ENCODE measurements at regions not wholly inside any gene's neighbourhood (a gene's known extent, or its start where the extent isn't known, plus 50 kb on each side); places are given as distances from the start of the nearest gene placed in this dataset.
A peak's percentile ranks its signal among the peaks of the same experiment; 100 is the strongest.

DNA sequence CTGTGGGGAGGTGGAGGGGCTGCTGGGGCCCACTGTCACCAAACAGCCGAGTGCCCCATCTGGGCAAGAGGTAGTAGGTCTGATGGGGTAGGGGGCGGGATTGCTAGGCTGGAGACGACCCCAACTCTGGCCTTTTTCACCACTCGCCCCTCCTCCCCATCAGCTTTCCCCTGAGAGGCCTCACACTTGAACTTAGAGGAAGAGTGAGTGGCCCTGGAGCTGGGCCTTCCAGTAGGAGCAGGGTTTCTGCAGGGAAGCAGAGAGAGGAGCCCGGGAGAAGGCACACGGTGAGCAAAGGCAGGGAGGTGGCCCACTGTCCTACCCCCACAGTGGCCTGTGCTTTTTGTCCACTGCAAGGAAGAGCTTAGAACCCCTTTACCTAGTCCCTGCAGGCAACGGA is 111.9 kb upstream of the WNT4 start:
- TF ChIP-seq, protein P1, sequence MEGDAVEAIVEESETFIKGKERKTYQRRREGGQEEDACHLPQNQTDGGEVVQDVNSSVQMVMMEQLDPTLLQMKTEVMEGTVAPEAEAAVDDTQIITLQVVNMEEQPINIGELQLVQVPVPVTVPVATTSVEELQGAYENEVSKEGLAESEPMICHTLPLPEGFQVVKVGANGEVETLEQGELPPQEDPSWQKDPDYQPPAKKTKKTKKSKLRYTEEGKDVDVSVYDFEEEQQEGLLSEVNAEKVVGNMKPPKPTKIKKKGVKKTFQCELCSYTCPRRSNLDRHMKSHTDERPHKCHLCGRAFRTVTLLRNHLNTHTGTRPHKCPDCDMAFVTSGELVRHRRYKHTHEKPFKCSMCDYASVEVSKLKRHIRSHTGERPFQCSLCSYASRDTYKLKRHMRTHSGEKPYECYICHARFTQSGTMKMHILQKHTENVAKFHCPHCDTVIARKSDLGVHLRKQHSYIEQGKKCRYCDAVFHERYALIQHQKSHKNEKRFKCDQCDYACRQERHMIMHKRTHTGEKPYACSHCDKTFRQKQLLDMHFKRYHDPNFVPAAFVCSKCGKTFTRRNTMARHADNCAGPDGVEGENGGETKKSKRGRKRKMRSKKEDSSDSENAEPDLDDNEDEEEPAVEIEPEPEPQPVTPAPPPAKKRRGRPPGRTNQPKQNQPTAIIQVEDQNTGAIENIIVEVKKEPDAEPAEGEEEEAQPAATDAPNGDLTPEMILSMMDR (IDR thresholded peaks at IDR 0.05; ENCODE audit: insufficient read depth, low read length, severe bottlenecking) = no peak
- FAIRE-seq = no peak
- Histone ChIP-seq H3K27me3 (ENCODE audit: control insufficient read depth, insufficient read depth, low read length) (no peaks in the 10 kb centered on the region), H3K4me3 (ENCODE audit: low read depth, low read length) (no peak overlapping the region), H3K36me3 (ENCODE audit: control insufficient read depth, insufficient read depth, low read length) (no peaks in the 10 kb centered on the region)
- no peak for DNase-seq (ENCODE audit: low read depth)

DNA sequence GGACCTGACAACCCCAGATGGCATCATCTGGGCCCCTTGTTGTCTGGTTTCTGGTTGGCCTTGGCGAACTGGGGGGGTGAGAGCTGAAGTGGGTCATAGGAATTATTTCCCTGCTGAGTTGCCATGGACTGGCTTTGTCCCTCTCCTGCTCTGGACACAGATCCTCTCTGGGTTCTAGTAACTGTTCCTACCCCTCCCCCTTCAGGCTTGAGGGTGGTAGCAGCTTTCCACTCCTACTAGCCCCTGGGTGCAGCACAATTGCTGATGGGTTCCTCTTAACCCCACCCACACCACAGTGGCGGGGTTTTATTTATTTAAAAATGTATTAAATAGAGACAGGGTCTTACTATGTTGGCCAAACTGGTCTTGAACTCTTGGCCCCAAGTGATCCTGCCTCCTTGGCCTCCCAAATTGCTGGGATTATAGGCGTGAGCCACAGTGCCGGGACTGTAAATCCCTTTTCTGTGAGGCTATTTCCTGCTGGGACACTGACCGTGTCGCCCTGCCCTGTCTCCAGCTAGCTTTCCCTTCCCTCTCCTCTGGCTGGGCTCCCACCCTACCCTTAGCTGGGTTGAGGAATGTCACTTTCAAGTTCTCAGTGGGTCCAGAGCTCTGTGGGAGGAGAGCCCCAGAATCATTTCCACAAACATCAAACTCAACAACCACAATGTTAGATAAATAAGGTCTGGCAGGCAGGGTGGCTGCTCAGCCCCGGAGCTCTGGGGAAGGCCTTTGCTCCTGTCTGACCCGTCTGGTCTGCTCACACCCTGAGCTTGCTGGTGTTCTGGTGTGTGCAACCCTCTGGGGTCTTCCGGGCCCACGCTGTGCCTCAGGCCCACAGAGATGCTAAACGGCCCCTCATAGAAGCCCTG is 112.7 kb upstream of the WNT4 start:
- DNase-seq (ENCODE audit: low read depth) (no peak), FAIRE-seq (no peak)
- peaks cover 1% of the 10 kb centered on the region for H3K27me3 ChIP-seq (ENCODE audit: control insufficient read depth, insufficient read depth, low read length)
- no peaks in the 10 kb centered on the region for H3K36me3 ChIP-seq (ENCODE audit: control insufficient read depth, insufficient read depth, low read length)
- TF ChIP-seq, protein P1 (IDR thresholded peaks at IDR 0.05; ENCODE audit: insufficient read depth, low read length, severe bottlenecking) = no peak
- H3K4me3 ChIP-seq (ENCODE audit: low read depth, low read length) = no peak overlapping the region

DNA sequence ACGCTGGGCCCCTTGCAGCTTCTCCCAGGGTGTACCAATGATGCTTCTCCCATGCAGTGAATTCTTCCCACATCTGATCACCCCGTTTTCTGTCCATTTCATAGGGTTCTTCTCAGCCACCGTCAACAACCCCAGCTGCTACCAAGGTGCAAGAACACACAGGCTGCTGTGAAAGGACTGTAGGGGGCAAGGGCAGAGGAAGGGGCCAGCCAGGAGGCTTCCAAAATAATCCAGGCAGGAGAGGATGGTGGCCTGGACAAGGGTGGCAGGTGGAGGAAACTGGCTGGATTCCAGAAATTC is 113.3 kb upstream of the WNT4 start:
- DNase-seq (ENCODE audit: low read depth) = no peak
- no peak for FAIRE-seq
- Histone ChIP-seq H3K4me3 (ENCODE audit: low read depth, low read length) (no peak overlapping the region), H3K36me3 (ENCODE audit: control insufficient read depth, insufficient read depth, low read length) (no peaks in the 10 kb centered on the region), H3K27me3 (ENCODE audit: control insufficient read depth, insufficient read depth, low read length) (peaks cover 2% of the 10 kb centered on the region)
- TF ChIP-seq, protein P1 (IDR thresholded peaks at IDR 0.05; ENCODE audit: insufficient read depth, low read length, severe bottlenecking) = no peak

DNA sequence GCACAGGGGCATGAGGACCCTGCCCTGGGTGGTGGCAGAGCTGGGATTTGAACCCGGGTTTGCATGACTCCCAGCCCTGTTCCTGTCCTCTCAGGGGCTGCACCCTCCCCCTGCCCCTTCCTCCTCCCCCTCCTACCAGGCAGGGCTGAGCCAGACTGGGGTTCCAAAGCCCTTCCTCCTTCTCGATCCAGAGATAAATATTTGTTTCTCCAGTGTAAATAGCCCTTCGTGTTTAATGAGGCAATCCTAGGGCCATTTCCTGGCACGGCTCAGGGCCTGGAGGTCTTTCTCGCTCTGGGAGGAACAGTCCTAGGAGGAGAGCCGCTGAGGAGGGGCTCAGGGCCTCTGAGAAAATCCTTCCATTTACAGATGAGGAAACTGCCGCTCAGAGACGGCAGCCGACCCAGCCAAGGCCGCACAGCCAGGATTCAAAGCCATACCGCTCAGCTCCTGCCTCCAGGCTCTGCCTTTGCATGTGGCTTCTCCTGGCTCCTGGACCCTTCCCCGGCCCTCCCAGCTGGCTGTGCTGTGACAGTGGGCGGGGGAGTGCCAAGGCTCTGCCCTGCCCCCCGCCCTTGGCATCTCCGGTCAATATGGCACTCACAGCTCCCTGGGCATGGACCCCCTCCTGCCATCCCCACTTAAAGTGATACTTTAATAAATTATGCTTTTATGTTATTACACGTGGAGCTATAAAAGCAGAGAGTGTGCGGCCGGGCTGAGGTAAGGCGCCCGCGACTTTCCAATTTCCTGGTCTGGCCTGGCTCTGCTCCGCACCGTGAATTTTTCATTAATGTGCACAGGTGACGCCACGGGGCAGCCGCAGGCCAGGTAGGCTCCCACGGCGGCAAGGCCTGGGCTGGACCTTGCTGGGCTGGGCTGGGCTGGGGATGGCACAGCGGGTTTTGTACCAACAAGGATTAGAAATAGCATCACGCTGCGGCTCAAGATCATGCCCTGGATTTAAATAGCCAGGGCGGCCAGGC is 114.7 kb upstream of the WNT4 start:
- Histone ChIP-seq H3K4me3 (ENCODE audit: low read depth, low read length) (no peak overlapping the region), H3K36me3 (ENCODE audit: control insufficient read depth, insufficient read depth, low read length) (no peaks in the 10 kb centered on the region), H3K27me3 (ENCODE audit: control insufficient read depth, insufficient read depth, low read length) (peaks cover 5% of the 10 kb centered on the region)
- FAIRE-seq (no peak), DNase-seq (ENCODE audit: low read depth) (no peak)
- TF ChIP-seq, protein P1 (IDR thresholded peaks at IDR 0.05; ENCODE audit: insufficient read depth, low read length, severe bottlenecking) = no peak

DNA sequence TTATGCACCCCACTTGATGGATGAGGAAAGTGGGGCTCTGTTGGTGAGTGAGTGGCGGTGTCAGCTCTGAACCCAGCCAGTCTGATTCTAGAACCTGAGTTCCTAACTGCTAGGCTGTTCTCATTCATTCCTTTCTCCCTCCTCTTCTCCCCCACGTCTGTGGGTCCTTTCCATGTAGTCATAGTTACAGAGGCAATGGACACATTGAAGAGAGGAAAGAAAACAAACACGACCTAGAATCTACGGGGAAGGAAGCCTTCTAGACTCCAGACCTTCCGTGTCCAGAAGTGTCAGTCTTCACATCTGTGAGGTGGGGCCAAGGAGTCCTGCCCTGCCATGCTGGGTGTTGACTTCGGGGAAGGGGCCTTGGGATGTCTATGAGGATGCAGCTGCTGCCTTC is 115.8 kb upstream of the WNT4 start:
- Histone ChIP-seq H3K36me3 (ENCODE audit: control insufficient read depth, insufficient read depth, low read length) (no peaks in the 10 kb centered on the region), H3K4me3 (ENCODE audit: low read depth, low read length) (no peak overlapping the region), H3K27me3 (ENCODE audit: control insufficient read depth, insufficient read depth, low read length) (peaks cover 5% of the 10 kb centered on the region)
- DNase-seq (ENCODE audit: low read depth) (no peak), FAIRE-seq (peak; percentile 36)
- TF ChIP-seq, protein P1 (IDR thresholded peaks at IDR 0.05; ENCODE audit: insufficient read depth, low read length, severe bottlenecking) = no peak
